Upper lobe of left lung (tissue), 6 donors: ENCODE measurements at regions not wholly inside any gene's neighbourhood (a gene's known extent, or its start where the extent isn't known, plus 50 kb on each side); places are given as distances from the start of the nearest gene placed in this dataset.

Experiments
- ATAC-seq, 2 donors: fragments of 200-7000 bp; cut with Tn5 transposase; one replicate each; pipeline ENCODE4 v1.9.1; 2022; ENCODE audit warnings: mild to moderate bottlenecking in 2 of 2, moderate library complexity in 2 of 2; ENCODE audit not compliant: low FRiP score in 2 of 2
- DNase-seq, 2 donors: peaks; one replicate each; pipeline ENCODE4 v3.0.0-alpha.2; 2019 to 2020
- H3K27ac ChIP-seq, 4 donors: fragments of 200-600 bp; sonication (generic); one replicate each; pipeline ENCODE4 v1.5.1; 2016 to 2019
- H3K27me3 ChIP-seq, 4 donors: fragments of 200-600 bp; sonication (generic); one replicate each; pipeline ENCODE4 v1.5.1; 2017 to 2019
- H3K36me3 ChIP-seq, 4 donors: fragments of 200-600 bp; sonication (generic); one replicate each; pipeline ENCODE4 v1.5.1; 2016 to 2019
- H3K4me1 ChIP-seq, 4 donors: fragments of 200-600 bp; sonication (generic); one replicate each; pipeline ENCODE4 v1.5.1; 2018 to 2019
- H3K4me3 ChIP-seq, 4 donors: fragments of 200-600 bp; sonication (generic); one replicate each; pipeline ENCODE4 v1.5.1; 2017 to 2019; ENCODE audit warnings: mild to moderate bottlenecking in 2 of 4, moderate library complexity in 1 of 4
- H3K9me3 ChIP-seq, 4 donors: fragments of 200-600 bp; sonication (generic); one replicate each; pipeline ENCODE4 v1.5.1; 2018 to 2019
- CTCF ChIP-seq, 6 experiments: fragments of 450-650 bp in 4 of 6; fragments of 200-600 bp in 2 of 6; sonication (generic) in 2 of 6; IDR thresholded peaks; one replicate each; pipeline ENCODE4 v1.5.1; 2016 to 2019; ENCODE audit warnings: antibody characterized with exemption in 6 of 6
- EP300 ChIP-seq, 4 donors: sonication (generic); formaldehyde crosslinking; IDR thresholded peaks; one replicate each; pipeline ENCODE4 v1.5.1; 2017; ENCODE audit warnings: antibody characterized with exemption in 4 of 4, control low read depth in 2 of 4
- POLR2A ChIP-seq, 4 donors: fragments of 450-650 bp; IDR thresholded peaks; one replicate each; pipeline ENCODE4 v1.5.1; 2016 to 2017; ENCODE audit warnings: antibody characterized with exemption in 4 of 4, mild to moderate bottlenecking in 2 of 4
- POLR2AphosphoS5 ChIP-seq, 2 donors: sonication (generic); formaldehyde crosslinking; IDR thresholded peaks; one replicate each; pipeline ENCODE4 v1.5.1; 2017; ENCODE audit warnings: antibody characterized with exemption in 2 of 2
- WGBS, 2 donors: methylation state at CpG; one replicate each; pipeline ENCODE4 v1.1.5; 2017 to 2018; 5-methylcytosine and 5-hydroxymethylcytosine counted together
- donor health status: DM: no; HTN: no; CAD: no; lungs with moderate emphysema.
- donor health status: DM: no; HTN: yes; CAD: no; lungs with severe emphysema.

- H3K27ac ChIP-seq, result no peak overlapping the region
- no peaks in the 10 kb centered on the region for H3K27me3 ChIP-seq
- ATAC-seq (no peak), DNase-seq (no peak)
- TF ChIP-seq POLR2AphosphoS5 (IDR thresholded peaks at IDR 0.05) (no peak), CTCF (IDR thresholded peaks at IDR 0.05) (no peak), EP300 (IDR thresholded peaks at IDR 0.05) (no peak), POLR2A (IDR thresholded peaks at IDR 0.05) (no peak)
- 83 to 91% methylated on average over 3 to 5 of the region's 5 CpGs for whole genome bisulfite sequencing, 2 donors
- no peaks in the 10 kb centered on the region for H3K9me3 ChIP-seq
- H3K4me1 ChIP-seq, result no peaks in the 10 kb centered on the region
- no peak overlapping the region for H3K4me3 ChIP-seq
- H3K36me3 ChIP-seq, result no peaks in the 10 kb centered on the region
Measured at GRCh38 chr15:69659454-69660050, 206.9 kb downstream of the RPLP1 start.

DNA sequence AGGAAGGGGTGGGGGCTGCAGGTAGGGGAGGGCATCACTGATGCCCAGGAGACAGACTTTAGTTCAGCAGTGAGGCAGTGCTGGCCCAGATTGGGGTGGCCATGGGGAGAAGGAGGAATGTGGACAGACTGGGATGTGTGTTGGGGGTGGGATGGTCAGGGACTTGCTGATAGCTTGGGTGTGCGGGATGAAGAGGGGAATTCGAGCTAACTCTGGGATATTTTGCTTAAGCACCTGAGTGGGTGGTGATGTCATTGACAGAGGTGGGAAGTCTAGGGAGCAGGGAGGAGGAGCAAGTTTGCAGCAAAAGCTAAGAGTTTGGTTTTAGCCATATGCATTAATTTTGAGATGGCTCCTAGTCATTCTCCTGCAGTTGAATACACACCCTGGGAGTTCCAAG is 207.5 kb downstream of the RPLP1 start:
- no peak for ATAC-seq
- no peak for TF ChIP-seq EP300 (IDR thresholded peaks at IDR 0.05)
- no peak for TF ChIP-seq POLR2A (IDR thresholded peaks at IDR 0.05)
- TF ChIP-seq POLR2AphosphoS5 (IDR thresholded peaks at IDR 0.05), result no peak
- TF ChIP-seq CTCF (IDR thresholded peaks at IDR 0.05), result no peak
- no peak for DNase-seq
- Histone ChIP-seq H3K36me3 (no peaks in the 10 kb centered on the region), H3K9me3 (no peaks in the 10 kb centered on the region), H3K4me3 (no peak overlapping the region), H3K4me1 (no peaks in the 10 kb centered on the region), H3K27ac (no peak overlapping the region), H3K27me3 (no peaks in the 10 kb centered on the region)
- 89 to 91% methylated on average over 2 of the region's 2 CpGs for WGBS, 2 donors

- no peak for DNase-seq
- 57 to 64% methylated on average over 7 of the region's 7 CpGs for WGBS, 2 donors
- peaks cover 2 to 6% (median 4%) of the 10 kb centered on the region in 4 donors for H3K4me1 ChIP-seq
- no peaks in the 10 kb centered on the region for H3K9me3 ChIP-seq
- no peaks in the 10 kb centered on the region for H3K36me3 ChIP-seq
- TF ChIP-seq POLR2AphosphoS5 (IDR thresholded peaks at IDR 0.05), result no peak
- TF ChIP-seq POLR2A (IDR thresholded peaks at IDR 0.05), result no peak
- TF ChIP-seq EP300 (IDR thresholded peaks at IDR 0.05), result no peak
- no peak for TF ChIP-seq CTCF (IDR thresholded peaks at IDR 0.05)
- H3K27ac ChIP-seq, result no peak overlapping the region
- H3K27me3 ChIP-seq, result no peaks in the 10 kb centered on the region
- ATAC-seq, result no peak
- H3K4me3 ChIP-seq, result no peak overlapping the region
Measured at GRCh38 chr15:69660658-69661405, 208.2 kb downstream of the RPLP1 start.

- WGBS, 2 donors, result 82 to 87% methylated on average over 6 of the region's 6 CpGs
- Histone ChIP-seq H3K4me3 (no peak overlapping the region), H3K27ac (no peak overlapping the region), H3K9me3 (no peaks in the 10 kb centered on the region), H3K4me1 (peaks cover 7 to 12% (median 10%) of the 10 kb centered on the region in 4 donors), H3K27me3 (no peaks in the 10 kb centered on the region), H3K36me3 (no peaks in the 10 kb centered on the region)
- no peak for DNase-seq
- no peak for ATAC-seq
- no peak for TF ChIP-seq EP300 (IDR thresholded peaks at IDR 0.05)
- no peak for TF ChIP-seq POLR2AphosphoS5 (IDR thresholded peaks at IDR 0.05)
- TF ChIP-seq POLR2A (IDR thresholded peaks at IDR 0.05), result no peak
- no peak for TF ChIP-seq CTCF (IDR thresholded peaks at IDR 0.05)
Measured at GRCh38 chr15:69661446-69661845, 208.8 kb downstream of the RPLP1 start.
